Stimulated activated CD4-positive, alpha-beta T cell treated with anti-CD3 and anti-CD28 coated beads, Interleukin-15, amount 100 ng/mL, for 48 hours (primary cell): ENCODE measurements at regions not wholly inside any gene's neighbourhood (a gene's known extent, or its start where the extent isn't known, plus 50 kb on each side); places are given as distances from the start of the nearest gene placed in this dataset.
"Not testable (repeated sequence)": the region's sequence is repeated elsewhere in the genome, so short reads cannot be mapped to it uniquely, and the experiment has no call there.

Experiments used
- DNase-seq, 2 donors: peaks; one replicate each; pipeline ENCODE4 v3.0.0-alpha.2; 2020; ENCODE audit warnings: low read depth in 2 of 2

DNA sequence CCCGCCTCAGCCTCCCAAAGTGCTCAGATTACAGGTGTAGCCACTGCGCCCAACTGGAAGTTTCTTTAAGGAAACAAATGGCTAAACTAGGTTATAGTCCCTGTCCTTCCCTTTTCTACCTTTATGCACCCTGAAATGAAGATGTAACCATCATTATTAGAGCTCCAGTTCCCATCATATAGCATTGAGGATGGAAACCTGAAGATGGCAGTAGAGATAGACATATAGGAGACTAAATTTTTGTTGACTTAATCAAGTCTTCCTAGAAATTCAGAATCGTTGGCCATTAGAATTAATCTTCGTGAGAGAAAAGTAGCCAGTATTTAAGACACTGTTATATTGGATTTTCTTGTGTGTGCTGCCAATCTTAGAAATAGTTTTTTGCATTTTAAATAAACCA is 1016.3 kb upstream of the NCAM2 start:
- no peak for DNase-seq

DNA sequence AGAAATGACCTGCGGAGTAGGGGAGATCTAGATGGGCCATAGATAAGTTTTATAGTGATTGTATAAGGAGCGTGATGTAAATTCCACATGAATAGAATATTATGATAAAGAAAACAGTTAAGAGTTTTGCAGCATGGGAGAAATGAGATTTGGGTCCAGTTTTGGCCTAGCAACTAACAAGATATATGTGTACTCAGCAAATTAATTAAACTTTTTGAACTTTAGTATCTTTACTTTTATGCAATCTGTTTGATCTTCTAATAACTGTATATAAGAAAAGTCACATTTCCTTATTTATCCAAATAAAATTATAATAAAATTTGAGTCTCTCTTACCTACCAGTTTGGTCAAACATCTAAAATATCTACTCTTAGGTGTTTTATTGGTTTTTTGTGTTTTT is 1011.8 kb upstream of the NCAM2 start:
- DNase-seq: no peak

DNA sequence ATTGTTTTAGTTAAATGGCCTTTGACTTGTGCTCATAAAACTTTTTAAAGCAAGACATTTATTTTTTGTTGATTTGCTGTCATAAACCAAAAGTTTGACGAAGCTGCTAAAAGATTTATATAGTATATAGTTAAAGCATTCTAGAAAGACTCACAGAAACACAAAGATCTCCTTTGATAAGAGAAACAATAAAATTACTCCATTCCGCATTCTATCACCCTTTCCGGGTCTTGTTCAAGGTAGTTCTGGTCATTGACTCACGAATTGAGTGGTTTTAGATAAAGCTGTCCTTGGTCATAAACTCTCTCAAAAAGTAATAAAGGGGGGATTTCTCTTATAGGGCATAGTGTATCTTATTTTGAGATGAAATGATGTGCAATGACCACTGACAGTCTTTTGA is 1010.5 kb upstream of the NCAM2 start:
- DNase-seq: no peak

DNA sequence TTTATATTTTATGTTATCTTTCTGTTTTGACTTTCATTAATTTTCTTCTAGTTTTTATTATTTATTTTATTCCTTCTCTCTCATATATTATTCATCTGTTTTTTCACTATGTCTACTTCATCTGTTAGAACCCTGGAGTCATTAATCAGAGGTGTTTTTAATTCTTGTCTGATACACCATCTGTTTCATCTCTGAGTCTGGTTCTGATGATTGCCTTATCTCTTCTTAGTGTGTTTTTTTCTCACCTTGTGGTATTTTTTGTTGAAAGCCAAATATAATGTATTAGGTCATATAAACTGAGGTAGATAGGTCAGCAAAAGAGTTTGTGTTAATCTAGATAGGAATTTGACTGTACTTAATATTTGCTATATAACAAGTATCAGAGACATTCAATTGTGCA is 1005.7 kb upstream of the NCAM2 start:
- DNase-seq: no peak

DNA sequence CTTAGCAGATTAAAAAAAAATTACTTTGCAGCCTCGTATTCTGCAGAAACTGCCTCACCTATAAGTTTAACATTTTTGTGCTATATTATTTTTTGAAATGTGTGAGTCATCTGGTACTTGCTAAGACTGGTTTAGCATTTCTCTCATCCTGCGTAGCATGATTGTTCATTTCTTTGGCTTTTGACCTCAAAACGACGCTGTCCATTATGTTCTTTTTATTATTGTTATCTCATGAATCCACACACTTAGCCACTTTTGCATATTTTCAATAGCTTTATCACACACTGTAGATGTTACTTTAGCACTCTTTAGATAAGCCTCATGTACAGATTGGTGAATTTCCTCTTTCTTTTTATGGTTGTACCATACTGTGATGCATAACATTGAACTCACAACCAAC is 1004.9 kb upstream of the NCAM2 start:
- no peak for DNase-seq

DNA sequence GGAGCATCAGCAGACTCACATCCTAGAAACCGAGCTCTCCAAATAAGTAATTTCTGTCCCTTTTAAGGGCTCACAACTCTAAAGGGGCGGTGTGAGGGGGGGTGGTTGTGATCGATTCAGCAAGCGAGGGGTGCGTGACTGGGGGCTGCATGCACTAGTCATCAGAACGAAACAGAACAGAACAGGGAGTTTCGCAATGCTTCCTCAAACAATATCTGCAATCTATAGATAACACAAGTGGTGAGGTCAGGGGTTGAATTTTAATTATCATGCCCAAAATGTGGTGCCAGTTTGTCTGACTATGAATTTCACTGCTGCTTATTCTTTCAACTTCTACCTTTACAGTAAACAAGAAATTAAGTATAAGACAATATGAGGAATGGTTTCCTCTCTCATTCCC is 1003.0 kb upstream of the NCAM2 start:
- DNase-seq: no peak

DNA sequence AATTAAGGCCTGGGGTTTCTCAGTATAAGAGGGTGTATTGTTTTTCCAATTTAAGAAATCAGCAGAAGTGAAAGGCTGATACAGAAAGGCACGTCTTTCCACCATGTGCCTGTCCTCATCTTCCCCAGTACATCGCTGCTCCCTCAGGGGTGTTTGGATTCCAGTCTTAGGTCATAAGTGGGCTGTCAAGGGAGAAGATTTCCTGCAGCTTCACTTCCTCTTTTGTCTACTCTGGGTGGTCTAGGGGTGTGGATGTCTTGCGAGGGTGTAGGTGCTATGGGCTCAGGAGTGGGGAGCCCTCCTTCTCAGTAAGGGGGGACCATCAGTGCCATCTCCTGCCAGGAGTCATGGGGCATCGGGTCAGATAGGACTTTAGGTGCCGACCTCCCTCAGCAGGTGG is 999.8 kb upstream of the NCAM2 start:
- no peak for DNase-seq

DNA sequence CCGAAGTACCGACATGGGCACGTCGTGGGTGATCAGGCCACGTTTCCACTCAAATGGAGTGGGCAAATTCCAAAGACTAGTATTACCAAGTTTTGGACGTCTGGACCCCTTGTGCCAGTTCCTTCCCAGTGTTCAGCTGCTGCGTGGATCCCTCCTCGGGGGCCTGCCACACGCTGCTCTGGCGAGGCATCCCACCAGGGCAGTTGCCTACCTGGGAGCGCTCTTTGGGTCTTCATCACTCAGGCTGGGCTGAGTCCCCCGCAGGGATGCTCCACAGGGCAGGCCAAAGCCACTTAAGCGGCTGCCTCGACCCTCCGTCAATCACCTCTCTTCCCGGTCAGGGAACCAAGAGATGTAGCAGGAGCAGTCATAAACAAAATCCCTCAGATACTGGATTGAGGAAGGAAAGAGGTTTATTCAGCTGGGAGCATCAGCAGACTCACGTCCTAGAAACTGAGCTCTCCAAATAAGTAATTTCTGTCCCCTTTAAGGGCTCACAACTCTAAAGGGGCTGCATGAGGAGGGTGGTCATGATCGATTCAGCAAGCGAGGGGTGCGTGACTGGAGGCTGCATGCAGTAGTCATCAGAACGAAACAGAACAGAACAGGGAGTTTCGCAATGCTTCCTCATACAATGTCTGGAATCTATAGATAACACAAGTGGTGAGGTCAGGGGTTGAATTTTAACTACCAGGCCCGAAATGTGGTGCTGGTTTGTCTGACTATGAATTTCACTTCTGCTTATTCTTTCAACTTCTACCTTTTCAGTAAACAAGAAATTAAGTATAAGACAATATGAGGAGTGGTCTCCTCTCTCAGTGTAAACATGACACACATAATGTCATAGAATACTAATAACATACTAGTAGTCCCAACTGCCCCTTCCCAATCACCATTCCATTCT is 998.6 kb upstream of the NCAM2 start:
- no peak for DNase-seq

DNA sequence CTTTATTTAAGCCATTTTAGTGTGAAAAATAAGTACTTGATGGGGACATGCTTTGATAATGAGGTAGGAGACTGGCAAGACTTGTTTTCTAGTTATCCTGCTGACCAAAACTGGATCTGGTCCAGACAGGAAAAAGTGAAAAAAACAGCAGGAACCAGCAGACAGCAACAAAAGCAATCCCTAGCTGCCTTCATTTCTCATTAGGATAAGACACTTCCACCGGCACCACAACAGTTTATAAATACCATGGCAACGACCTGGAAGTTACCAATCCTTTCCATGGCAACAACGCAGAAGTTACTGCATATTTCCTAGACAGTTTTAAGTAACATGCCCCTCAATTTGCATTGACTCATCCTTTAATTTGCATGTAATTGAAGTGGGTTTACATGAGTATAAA is 993.8 kb upstream of the NCAM2 start:
- DNase-seq: no peak

DNA sequence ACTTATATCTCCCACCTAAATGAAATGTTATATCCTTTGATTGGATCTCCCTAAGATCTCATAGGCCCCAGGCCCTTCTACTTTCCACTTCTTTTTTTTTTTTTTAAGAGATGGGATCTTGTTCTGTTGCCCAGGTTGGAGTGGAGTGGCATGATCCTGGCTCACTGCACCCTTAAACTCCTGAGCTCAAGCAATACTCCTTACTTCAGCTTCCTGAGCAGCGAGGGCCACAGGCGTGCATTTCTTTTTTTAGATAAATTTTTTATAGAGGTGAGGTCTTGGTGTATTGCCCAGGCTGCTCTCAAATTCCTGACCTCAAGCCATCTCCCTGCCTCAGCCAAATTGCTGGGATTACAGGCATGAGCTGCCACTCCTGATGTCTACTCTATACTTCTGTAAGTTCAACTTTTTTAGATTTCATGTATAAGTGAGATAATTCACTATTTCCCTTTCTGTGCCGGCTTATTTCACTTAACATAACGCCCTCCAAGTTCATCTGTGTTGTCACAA is 987.5 kb upstream of the NCAM2 start:
- DNase-seq: no peak

DNA sequence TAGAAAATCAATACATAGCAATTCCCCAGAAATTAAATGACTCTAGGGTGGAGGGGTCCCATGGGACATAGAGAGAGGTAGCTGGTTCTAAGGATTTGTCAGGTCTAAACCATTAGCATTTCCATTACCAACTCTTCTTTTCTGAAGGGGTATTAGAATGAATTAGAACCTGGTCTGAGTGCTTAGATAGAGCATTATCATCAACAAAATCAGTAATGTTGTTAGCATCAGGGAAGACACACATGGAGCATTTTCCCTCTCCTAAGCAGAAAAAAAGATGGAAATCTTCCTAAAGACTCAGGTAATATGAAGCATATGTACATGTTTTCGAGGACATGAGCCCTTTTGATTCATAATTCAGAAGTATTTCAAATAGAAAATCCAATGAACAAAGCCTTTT is 984.4 kb upstream of the NCAM2 start:
- DNase-seq: no peak

DNA sequence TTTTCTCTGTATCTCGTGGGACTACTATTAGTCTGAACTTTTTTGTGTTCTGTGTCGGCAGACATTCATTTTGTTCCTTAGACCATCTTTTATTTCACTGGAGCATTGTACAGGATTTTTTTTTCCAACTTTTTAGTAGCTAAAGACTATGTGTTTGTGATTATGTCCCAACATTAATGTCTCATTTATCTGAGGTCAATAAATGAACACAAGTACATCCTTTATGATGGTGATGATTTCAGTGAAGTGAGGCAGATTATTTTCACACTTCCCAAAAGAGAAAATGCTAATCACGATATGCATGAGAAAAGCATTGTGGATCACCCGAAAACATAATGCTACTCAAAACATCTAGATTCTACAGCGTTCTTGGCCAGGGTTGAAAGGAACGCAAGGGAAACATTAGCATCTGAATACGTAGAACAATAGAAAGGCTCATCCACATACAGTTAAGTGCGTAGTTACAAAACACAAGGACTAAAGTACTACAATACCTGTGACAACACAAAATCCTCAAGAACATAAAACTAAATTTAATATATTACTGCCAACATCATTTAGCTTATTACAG is 981.7 kb upstream of the NCAM2 start:
- DNase-seq: no peak

DNA sequence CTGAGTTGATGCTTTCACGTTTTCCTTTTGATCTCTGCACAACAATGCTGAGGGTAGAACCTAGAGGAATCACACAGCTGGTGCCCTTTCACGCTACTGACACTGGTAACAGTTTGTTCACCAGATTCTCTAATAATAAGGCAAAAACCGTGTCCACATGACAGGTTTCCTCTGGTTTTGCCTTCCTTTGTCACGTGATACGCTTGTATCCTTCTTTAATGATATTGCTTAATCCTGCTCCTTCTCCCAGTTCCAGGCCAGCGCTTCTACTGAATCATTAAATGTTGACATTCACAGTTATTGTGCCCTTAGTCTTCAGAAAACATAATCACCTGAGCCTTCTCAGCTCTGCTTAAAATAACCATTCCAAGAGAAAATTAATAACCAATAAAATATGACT is 978.2 kb upstream of the NCAM2 start:
- DNase-seq: no peak

DNA sequence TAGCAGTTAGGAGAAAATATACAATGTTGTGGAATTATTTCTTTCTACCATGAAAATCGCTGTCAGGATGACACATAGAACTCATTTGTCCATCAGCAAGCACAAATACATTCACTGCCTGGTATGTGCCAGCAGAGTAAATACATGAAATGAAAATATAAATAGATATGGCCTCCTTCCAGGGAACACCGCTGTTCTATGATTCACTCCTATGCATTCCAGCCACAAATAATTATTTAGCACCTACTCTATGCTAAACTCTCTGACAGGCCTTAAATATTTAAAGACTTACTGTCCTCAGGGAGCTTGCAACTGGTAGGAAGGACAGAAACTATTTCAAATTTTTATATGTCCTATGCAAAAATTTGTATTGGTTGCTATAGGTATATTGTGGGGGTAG is 975.0 kb upstream of the NCAM2 start:
- DNase-seq: no peak

DNA sequence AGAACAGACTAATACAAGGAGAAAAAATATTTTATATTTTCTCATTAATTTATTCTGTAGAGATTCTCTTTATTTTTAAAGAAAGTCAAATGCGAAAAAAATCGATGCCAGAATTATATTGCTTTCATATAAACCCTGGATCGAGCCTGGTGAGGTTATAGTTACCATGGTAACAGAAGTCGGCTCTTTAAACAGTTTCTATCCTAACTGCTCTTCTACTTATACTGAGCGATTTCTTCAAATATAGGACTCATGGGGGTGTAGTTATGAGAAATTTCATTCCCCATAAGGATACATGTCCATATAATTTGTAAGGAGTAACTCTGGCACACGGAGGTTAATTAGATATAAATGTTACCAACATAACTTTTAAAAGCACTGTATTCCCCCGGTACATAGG is 973.5 kb upstream of the NCAM2 start:
- DNase-seq: no peak

DNA sequence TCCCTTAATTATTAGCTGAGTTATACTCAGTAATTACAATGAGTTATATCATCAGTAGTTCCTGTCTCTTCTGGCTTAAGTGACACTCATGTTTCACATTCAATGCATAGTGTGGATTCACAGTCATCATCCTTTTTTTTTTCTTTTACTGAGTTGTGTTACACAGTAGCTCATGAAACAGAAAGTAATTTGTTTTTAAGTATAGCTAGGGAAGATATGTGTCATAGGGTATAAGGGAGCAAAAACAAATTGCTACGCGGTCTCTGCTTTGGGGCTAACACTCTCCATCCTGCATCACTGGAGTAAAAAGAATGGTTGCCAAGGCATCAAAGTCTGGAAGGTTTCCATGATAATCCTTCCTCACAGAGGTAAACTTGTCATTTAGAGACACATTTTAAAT is 971.7 kb upstream of the NCAM2 start:
- no peak for DNase-seq

DNA sequence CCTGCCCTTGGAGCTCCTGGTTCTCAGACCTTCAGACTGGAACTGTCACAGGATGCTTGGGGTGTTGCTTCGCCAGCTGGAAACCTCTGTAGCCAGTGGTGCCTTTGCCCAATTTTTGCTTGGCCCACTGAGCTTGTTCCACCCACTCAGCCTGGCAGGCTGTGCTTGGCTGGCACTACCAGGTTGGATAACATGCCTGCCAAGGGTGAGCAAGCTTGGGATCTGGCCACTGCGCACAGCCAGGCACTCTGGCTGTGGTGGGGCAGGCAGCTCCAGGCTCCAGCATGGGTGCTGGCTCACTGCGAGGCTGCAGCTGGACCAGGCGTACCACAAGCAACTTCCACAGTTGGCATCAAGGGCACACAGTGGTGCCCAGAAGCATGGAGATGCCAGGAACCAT is 967.8 kb upstream of the NCAM2 start:
- no peak for DNase-seq

DNA sequence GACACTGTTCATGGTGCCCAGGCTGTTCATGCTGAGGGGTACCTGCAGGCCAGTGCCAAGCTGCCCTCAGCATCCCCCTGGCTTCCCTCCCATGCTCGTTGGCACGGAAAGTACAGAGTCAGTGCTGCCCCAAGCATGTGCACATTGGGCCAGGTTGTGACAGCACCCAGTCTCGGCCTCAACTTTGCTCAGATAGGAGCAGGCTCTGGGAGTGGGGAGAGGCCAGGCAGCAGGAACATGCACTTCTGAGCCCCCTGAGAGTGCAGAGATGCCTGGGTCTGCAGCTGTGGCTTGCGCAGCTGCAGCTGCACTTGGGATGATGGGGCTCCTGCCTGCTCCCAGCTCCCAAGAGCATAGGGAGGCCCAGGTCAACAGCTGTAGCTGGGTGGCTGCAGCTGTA is 966.4 kb upstream of the NCAM2 start:
- DNase-seq: no peak

DNA sequence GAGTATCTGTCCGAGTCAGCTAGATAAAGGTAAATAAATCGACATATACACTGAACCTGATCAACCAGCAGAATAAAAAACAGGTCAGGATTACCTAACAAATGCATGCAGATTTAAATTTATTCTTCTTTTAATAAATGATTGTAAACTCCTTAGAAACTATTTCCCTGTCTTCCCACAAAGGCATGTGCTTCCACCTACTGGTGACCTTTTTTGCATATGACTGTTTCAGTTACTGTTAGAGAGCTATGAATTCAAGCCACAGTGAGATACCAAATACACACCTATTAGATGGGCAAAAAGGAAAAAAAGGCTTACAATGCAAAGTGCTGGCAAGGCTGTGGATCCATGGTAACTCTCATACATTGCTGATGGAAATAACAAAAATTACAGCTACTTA is 957.4 kb upstream of the NCAM2 start:
- no peak for DNase-seq

DNA sequence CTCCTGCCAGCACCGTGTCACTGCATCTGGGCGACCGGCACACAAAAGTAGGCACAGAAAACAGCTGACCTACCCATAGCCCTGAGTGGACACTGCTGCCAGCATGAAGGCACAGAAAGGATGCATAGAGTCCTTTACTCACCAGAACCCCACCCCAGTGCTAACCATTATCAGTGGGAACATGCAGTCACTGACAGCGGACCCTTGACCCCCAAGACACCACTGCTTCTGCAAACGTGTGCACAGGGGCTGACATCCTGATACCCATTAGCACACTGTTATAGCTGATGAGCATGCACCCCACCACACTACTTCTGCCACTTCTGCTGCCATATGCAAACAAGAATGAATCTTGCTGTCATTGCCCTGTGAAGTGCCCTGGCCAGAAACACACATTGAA is 953.0 kb upstream of the NCAM2 start:
- no peak for DNase-seq

DNA sequence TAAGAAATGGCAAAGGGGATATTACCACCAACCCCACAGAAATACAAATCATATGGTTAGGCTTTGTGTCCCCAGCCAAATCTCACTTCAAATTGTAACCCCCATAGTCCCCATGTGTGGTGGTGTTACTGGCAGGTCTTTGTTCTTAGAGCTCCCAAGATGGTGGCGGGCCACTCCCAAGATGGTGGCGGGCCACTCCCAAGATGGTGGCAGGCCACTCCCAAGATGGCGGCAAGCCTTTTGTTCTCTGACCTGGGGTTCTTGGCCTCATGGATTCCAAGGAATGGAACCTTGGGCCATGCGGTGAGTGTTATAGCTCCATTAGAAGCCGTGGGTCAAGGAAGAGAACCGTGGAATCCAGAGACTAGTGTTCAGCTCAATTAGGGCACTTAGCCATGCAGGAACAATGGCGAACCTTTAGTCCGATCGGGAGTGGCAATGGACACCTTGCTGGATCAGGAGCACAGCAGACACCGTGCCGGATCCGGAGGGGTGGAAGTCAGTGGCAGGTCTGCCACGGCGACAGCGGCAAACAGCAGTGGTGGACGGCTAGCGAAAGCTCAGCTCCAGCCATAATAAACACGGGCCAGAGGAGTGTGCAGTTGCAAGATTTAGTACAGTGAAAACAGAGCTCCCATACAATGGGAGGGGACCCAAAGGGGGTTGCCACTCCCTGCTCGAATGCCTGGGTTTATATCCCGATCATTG is 949.9 kb upstream of the NCAM2 start:
- not testable (repeated sequence) for DNase-seq

DNA sequence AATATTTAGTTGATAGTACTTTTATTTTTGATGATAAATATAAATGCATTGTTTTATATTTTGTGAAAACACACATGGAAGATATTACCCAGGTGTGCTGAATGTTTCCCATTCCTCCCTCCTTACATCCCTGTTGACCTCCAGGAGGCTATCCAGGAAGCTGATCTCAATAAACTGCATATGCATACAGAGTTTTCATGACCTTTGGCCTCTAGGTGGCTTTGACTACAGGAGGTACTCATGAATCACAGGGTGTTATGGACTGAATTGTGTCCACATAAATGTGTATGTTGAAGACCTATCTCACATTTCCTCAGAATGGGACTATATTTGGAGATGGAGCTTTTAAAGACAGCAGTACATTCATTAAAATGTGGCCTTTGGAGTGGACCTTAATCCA is 914.9 kb upstream of the NCAM2 start:
- no peak for DNase-seq

DNA sequence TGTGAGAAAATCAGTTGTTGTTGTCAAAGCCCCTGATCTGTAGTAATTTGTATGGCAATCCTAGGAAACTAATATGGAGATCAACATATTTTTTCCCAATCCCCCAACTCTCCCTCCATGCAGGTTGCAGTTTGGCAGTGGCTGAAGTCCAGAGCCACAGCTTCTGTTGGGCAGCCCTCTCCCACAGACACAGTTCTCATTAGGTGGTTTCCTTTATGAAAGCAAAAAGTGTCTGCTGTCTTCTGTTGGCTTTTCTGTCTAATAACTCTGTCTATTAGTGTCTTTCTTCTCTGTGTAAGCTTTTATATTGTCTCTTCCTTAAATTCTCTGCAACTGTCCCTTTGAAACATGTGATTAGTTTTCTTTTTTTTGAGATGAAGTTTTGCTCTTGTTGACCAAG is 914.3 kb upstream of the NCAM2 start:
- no peak for DNase-seq
